ENCODE measurements at regions not wholly inside any gene's neighbourhood (a gene's known extent, or its start where the extent isn't known, plus 50 kb on each side); places are given as distances from the start of the nearest gene placed in this dataset.

GRCh38 chr5:8481007-8481406, 612.1 kb downstream of the MTRR start:
- Histone ChIP-seq H3K4me1 (ENCODE audit: insufficient read depth) (no peaks in the 10 kb centered on the region), H3K4me2 (no peak overlapping the region), H3K9me3 (ENCODE audit: low read depth) (no peaks in the 10 kb centered on the region), H3K36me3 (replicated peaks; ENCODE audit: insufficient read depth, low read depth) (no peaks in the 10 kb centered on the region), H2AFZ (no peak overlapping the region), H3K9me2 (replicated peaks; ENCODE audit: insufficient read depth) (no peaks in the 10 kb centered on the region), H3K79me2 (no peaks in the 10 kb centered on the region), H3K4me3 (no peak overlapping the region), H3K27me3 (no peaks in the 10 kb centered on the region), H3K27ac (no peak overlapping the region), H4K20me1 (ENCODE audit: insufficient read depth, poor library complexity, severe bottlenecking) (no peaks in the 10 kb centered on the region)
- 92% methylated on average over 2 of the region's 2 CpGs for WGBS (ENCODE audit: low lambda C conversion rate, missing lambda C conversion rate)
- no peak for DNase-seq (ENCODE audit: low spot score)
- TF ChIP-seq CTCF (IDR thresholded peaks at IDR 0.05; ENCODE audit: poor library complexity) (no peak), EZH2phosphoT487 (IDR thresholded peaks at IDR 0.05; ENCODE audit: low read depth, severe bottlenecking, unreplicated experiment) (no peak), EZH2 (IDR thresholded peaks at IDR 0.05; ENCODE audit: borderline replicate concordance) (no peak)

- no peak overlapping the region for H3K4me3 ChIP-seq
- H4K20me1 ChIP-seq (ENCODE audit: insufficient read depth, poor library complexity, severe bottlenecking), result no peaks in the 10 kb centered on the region
- H3K79me2 ChIP-seq, result no peaks in the 10 kb centered on the region
- TF ChIP-seq CTCF (IDR thresholded peaks at IDR 0.05; ENCODE audit: poor library complexity), result no peak
- TF ChIP-seq EZH2 (IDR thresholded peaks at IDR 0.05; ENCODE audit: borderline replicate concordance), result no peak
- TF ChIP-seq EZH2phosphoT487 (IDR thresholded peaks at IDR 0.05; ENCODE audit: low read depth, severe bottlenecking, unreplicated experiment), result no peak
- H3K36me3 ChIP-seq (replicated peaks; ENCODE audit: insufficient read depth, low read depth), result no peaks in the 10 kb centered on the region
- no peaks in the 10 kb centered on the region for H3K9me3 ChIP-seq (ENCODE audit: low read depth)
- no peak overlapping the region for H2AFZ ChIP-seq
- H3K27ac ChIP-seq, result no peak overlapping the region
- DNase-seq (ENCODE audit: low spot score), result no peak
- H3K27me3 ChIP-seq, result no peaks in the 10 kb centered on the region
- no peak overlapping the region for H3K4me2 ChIP-seq
- H3K4me1 ChIP-seq (ENCODE audit: insufficient read depth), result no peaks in the 10 kb centered on the region
- H3K9me2 ChIP-seq (replicated peaks; ENCODE audit: insufficient read depth), result no peaks in the 10 kb centered on the region
Measured at GRCh38 chr5:8491254-8491653, 622.3 kb downstream of the MTRR start.

GRCh38 chr5:8493176-8493575, 624.2 kb downstream of the MTRR start:
- H3K9me2 ChIP-seq (replicated peaks; ENCODE audit: insufficient read depth), result no peaks in the 10 kb centered on the region
- H3K4me2 ChIP-seq, result no peak overlapping the region
- no peak overlapping the region for H2AFZ ChIP-seq
- no peak for DNase-seq (ENCODE audit: low spot score)
- H3K9me3 ChIP-seq (ENCODE audit: low read depth), result no peaks in the 10 kb centered on the region
- H3K36me3 ChIP-seq (replicated peaks; ENCODE audit: insufficient read depth, low read depth), result no peaks in the 10 kb centered on the region
- H3K27ac ChIP-seq, result no peak overlapping the region
- H3K27me3 ChIP-seq, result no peaks in the 10 kb centered on the region
- no peak overlapping the region for H3K4me3 ChIP-seq
- no peaks in the 10 kb centered on the region for H3K4me1 ChIP-seq (ENCODE audit: insufficient read depth)
- H4K20me1 ChIP-seq (ENCODE audit: insufficient read depth, poor library complexity, severe bottlenecking), result no peaks in the 10 kb centered on the region
- no peaks in the 10 kb centered on the region for H3K79me2 ChIP-seq
- TF ChIP-seq EZH2phosphoT487 (IDR thresholded peaks at IDR 0.05; ENCODE audit: low read depth, severe bottlenecking, unreplicated experiment) (no peak), EZH2 (IDR thresholded peaks at IDR 0.05; ENCODE audit: borderline replicate concordance) (no peak), CTCF (IDR thresholded peaks at IDR 0.05; ENCODE audit: poor library complexity) (no peak)

- H4K20me1 ChIP-seq (ENCODE audit: insufficient read depth, poor library complexity, severe bottlenecking), result no peaks in the 10 kb centered on the region
- H3K27ac ChIP-seq, result no peak overlapping the region
- no peaks in the 10 kb centered on the region for H3K79me2 ChIP-seq
- H3K4me3 ChIP-seq, result no peak overlapping the region
- H3K27me3 ChIP-seq, result no peaks in the 10 kb centered on the region
- no peaks in the 10 kb centered on the region for H3K9me2 ChIP-seq (replicated peaks; ENCODE audit: insufficient read depth)
- WGBS (ENCODE audit: low lambda C conversion rate, missing lambda C conversion rate), result 77% methylated on average over 3 of the region's 3 CpGs
- H2AFZ ChIP-seq, result no peak overlapping the region
- H3K9me3 ChIP-seq (ENCODE audit: low read depth), result no peaks in the 10 kb centered on the region
- H3K4me1 ChIP-seq (ENCODE audit: insufficient read depth), result no peaks in the 10 kb centered on the region
- H3K36me3 ChIP-seq (replicated peaks; ENCODE audit: insufficient read depth, low read depth), result no peaks in the 10 kb centered on the region
- no peak for DNase-seq (ENCODE audit: low spot score)
- H3K4me2 ChIP-seq, result no peak overlapping the region
- no peak for TF ChIP-seq EZH2 (IDR thresholded peaks at IDR 0.05; ENCODE audit: borderline replicate concordance)
- no peak for TF ChIP-seq CTCF (IDR thresholded peaks at IDR 0.05; ENCODE audit: poor library complexity)
- no peak for TF ChIP-seq EZH2phosphoT487 (IDR thresholded peaks at IDR 0.05; ENCODE audit: low read depth, severe bottlenecking, unreplicated experiment)
Measured at GRCh38 chr5:8500426-8500825, 631.5 kb downstream of the MTRR start.
